ENCODE measurements at regions not wholly inside any gene's neighbourhood (a gene's known extent, or its start where the extent isn't known, plus 50 kb on each side); places are given as distances from the start of the nearest gene placed in this dataset.

GRCh38 chr6:170202416-170203135 is 88.3 kb downstream of the DLL1 start (continued):
- TF ChIP-seq CHD7 (IDR thresholded peaks at IDR 0.05; ENCODE audit: insufficient replicate concordance, low read length), result no peak
- TF ChIP-seq USF2 (IDR thresholded peaks at IDR 0.05; ENCODE audit: low read length), result no peak

All from H1 (cell line).